Parathyroid adenoma (tissue), 2 donors: ENCODE measurements at regions not wholly inside any gene's neighbourhood (a gene's known extent, or its start where the extent isn't known, plus 50 kb on each side); places are given as distances from the start of the nearest gene placed in this dataset.

ENCODE experiments used
- H2AFZ ChIP-seq: fragments of 300-600 bp; sonication (generic); one replicate; pipeline ENCODE4 v1.7.0; 2017; ENCODE audit warnings: antibody characterized with exemption, mild to moderate bottlenecking
- H3K27ac ChIP-seq: fragments of 300-600 bp; sonication (generic); one replicate; pipeline ENCODE4 v1.7.0; 2017
- H3K27me3 ChIP-seq: fragments of 300-600 bp; sonication (generic); one replicate; pipeline ENCODE4 v1.7.0; 2017; ENCODE audit warnings: low read length; ENCODE audit not compliant: control insufficient read depth, insufficient read depth
- H3K36me3 ChIP-seq: fragments of 300-600 bp; sonication (generic); one replicate; pipeline ENCODE4 v1.7.0; 2017; ENCODE audit warnings: low read length; ENCODE audit not compliant: control insufficient read depth, insufficient read depth
- H3K4me1 ChIP-seq: fragments of 300-600 bp; sonication (generic); one replicate; pipeline ENCODE4 v1.7.0; 2017; ENCODE audit warnings: control low read depth
- H3K4me2 ChIP-seq: fragments of 300-600 bp; sonication (generic); one replicate; pipeline ENCODE4 v1.7.0; 2017; ENCODE audit warnings: low read length
- H3K4me3 ChIP-seq: fragments of 300-600 bp; sonication (generic); one replicate; pipeline ENCODE4 v1.7.0; 2017; ENCODE audit warnings: low read depth, low read length
- H3K79me2 ChIP-seq: fragments of 300-600 bp; sonication (generic); one replicate; pipeline ENCODE4 v1.7.0; 2017; ENCODE audit warnings: control low read depth
- H3K9ac ChIP-seq: fragments of 300-600 bp; sonication (generic); one replicate; pipeline ENCODE4 v1.7.0; 2017; ENCODE audit warnings: mild to moderate bottlenecking
- H3K9me3 ChIP-seq: fragments of 300-600 bp; sonication (generic); one replicate; pipeline ENCODE4 v1.7.0; 2017; ENCODE audit warnings: low read length; ENCODE audit not compliant: control insufficient read depth
- CTCF ChIP-seq: fragments of 300-600 bp; sonication (generic); IDR thresholded peaks from one replicate; pipeline ENCODE4 v1.7.0; 2017; ENCODE audit warnings: antibody characterized with exemption, mild to moderate bottlenecking
- donor health status: primary hyperparathyroidism.

- Histone ChIP-seq H3K27me3 (no peaks in the 10 kb centered on the region), H3K4me2 (no peak overlapping the region), H3K79me2 (no peaks in the 10 kb centered on the region), H3K9me3 (no peaks in the 10 kb centered on the region), H3K9ac (no peak overlapping the region), H3K4me3 (no peak overlapping the region), H3K36me3 (no peaks in the 10 kb centered on the region), H3K4me1 (no peaks in the 10 kb centered on the region), H2AFZ (no peak overlapping the region), H3K27ac (no peak overlapping the region)
- no peak for TF ChIP-seq CTCF
Observed at GRCh38 chr15:93553167-93553935, 464.3 kb upstream of the RGMA start.

- Histone ChIP-seq H3K79me2 (no peaks in the 10 kb centered on the region), H3K27me3 (no peaks in the 10 kb centered on the region), H3K27ac (no peak overlapping the region), H3K9me3 (no peaks in the 10 kb centered on the region), H3K4me3 (no peak overlapping the region), H3K4me1 (no peaks in the 10 kb centered on the region), H3K9ac (no peak overlapping the region), H2AFZ (no peak overlapping the region), H3K36me3 (no peaks in the 10 kb centered on the region), H3K4me2 (no peak overlapping the region)
- no peak for TF ChIP-seq CTCF
Observed at GRCh38 chr15:93543093-93543492, 454.1 kb upstream of the RGMA start.

GRCh38 chr15:93527374-93528050 is 438.5 kb upstream of the RGMA start:
- Histone ChIP-seq H3K79me2 (no peaks in the 10 kb centered on the region), H3K9me3 (no peaks in the 10 kb centered on the region), H2AFZ (no peak overlapping the region), H3K4me1 (no peaks in the 10 kb centered on the region), H3K4me3 (no peak overlapping the region), H3K9ac (no peak overlapping the region), H3K27ac (no peak overlapping the region), H3K36me3 (no peaks in the 10 kb centered on the region), H3K27me3 (no peaks in the 10 kb centered on the region), H3K4me2 (no peak overlapping the region)
- no peak for TF ChIP-seq CTCF

GRCh38 chr15:93524432-93524831 is 435.4 kb upstream of the RGMA start:
- H2AFZ ChIP-seq = no peak overlapping the region
- H3K9me3 ChIP-seq = no peaks in the 10 kb centered on the region
- H3K27me3 ChIP-seq = no peaks in the 10 kb centered on the region
- no peaks in the 10 kb centered on the region for H3K36me3 ChIP-seq
- no peak overlapping the region for H3K9ac ChIP-seq
- H3K27ac ChIP-seq = no peak overlapping the region
- no peak overlapping the region for H3K4me3 ChIP-seq
- no peaks in the 10 kb centered on the region for H3K4me1 ChIP-seq
- no peak for TF ChIP-seq CTCF
- H3K4me2 ChIP-seq = no peak overlapping the region
- no peaks in the 10 kb centered on the region for H3K79me2 ChIP-seq

GRCh38 chr15:93523481-93523880 is 434.5 kb upstream of the RGMA start:
- Histone ChIP-seq H3K9me3 (no peaks in the 10 kb centered on the region), H3K79me2 (no peaks in the 10 kb centered on the region), H3K27me3 (no peaks in the 10 kb centered on the region), H3K4me2 (no peak overlapping the region), H2AFZ (no peak overlapping the region), H3K9ac (no peak overlapping the region), H3K36me3 (no peaks in the 10 kb centered on the region), H3K4me1 (no peaks in the 10 kb centered on the region), H3K27ac (no peak overlapping the region), H3K4me3 (no peak overlapping the region)
- TF ChIP-seq CTCF = no peak
